ENCODE measurements at regions not wholly inside any gene's neighbourhood (a gene's known extent, or its start where the extent isn't known, plus 50 kb on each side); places are given as distances from the start of the nearest gene placed in this dataset.
"Not testable (repeated sequence)": the region's sequence is repeated elsewhere in the genome, so short reads cannot be mapped to it uniquely, and the experiment has no call there.

DNA sequence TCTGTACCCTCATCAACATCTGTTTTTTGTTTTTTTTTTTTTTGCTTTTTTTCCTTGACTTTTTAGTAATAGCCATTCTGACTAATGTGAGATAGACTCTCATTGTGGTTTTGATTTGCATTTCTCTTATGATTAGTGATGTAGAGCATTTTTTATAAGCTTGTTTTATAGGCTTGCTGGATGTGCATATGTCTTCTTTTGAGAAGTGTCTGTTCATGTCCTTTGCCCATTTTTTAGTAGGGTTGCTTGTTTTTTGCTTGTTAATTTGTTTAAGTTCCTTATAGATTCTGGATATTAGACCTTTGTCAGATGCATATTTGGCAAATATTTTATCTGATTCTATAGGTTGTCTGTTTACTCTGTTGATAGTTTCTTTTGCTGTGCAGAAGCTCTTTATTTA is 53.5 kb upstream of the FAR1 start:
- H3K27me3 Mint-ChIP-seq (ENCODE audit: insufficient read depth, unreplicated experiment); H3K27me3 ChIP-seq (replicated peaks; ENCODE audit: control insufficient read depth, insufficient read depth, low read length); H3K4me3 Mint-ChIP-seq (ENCODE audit: unreplicated experiment); H3K4me3 ChIP-seq (ENCODE audit: low read depth, low read length); BruUV-seq (replicated peaks); H3K4me1 ChIP-seq; H3K9me3 ChIP-seq; H3K36me3 ChIP-seq (ENCODE audit: control insufficient read depth, insufficient read depth, low read length); H3K27ac Mint-ChIP-seq (ENCODE audit: unreplicated experiment); POLR2A ChIA-PET; DNase-seq; H3K4me1 Mint-ChIP-seq (ENCODE audit: low read depth, unreplicated experiment); H3K36me3 Mint-ChIP-seq (ENCODE audit: insufficient read depth, unreplicated experiment); CTCF ChIA-PET; intact Hi-C loops (cut with micrococcal nuclease; ENCODE audit: unreplicated experiment): not testable (repeated sequence)
- H3K9me3 Mint-ChIP-seq (ENCODE audit: unreplicated experiment), result peaks cover 19% of the 10 kb centered on the region

DNA sequence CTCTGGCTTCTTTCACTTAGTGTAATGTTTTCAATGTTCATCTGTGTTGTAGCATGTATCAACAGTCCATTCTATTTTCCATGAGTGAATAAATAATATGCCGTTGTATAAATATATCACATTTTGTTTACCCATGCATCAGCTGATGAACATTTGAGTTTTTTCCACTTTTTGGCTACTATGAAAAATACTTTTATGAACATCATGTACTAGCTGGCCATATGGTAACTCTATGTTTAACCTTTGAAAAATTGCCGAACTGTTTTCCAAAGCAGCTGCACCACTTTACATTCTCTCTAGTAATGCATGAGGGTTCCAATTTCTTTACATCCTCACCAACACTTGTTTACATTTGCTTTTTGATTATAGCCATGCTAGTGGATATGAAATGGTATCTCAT is 59.8 kb upstream of the FAR1 start:
- Histone ChIP-seq H3K36me3 (ENCODE audit: control insufficient read depth, insufficient read depth, low read length) (no peaks in the 10 kb centered on the region), H3K4me1 (peaks cover 9% of the 10 kb centered on the region; the same call in 1 of the 2 replicates), H3K27me3 (replicated peaks; ENCODE audit: control insufficient read depth, insufficient read depth, low read length) (no peaks in the 10 kb centered on the region), H3K4me3 (ENCODE audit: low read depth, low read length) (no peak overlapping the region), H3K9me3 (no peaks in the 10 kb centered on the region; the same call in 1 of the 2 replicates)
- intact Hi-C loops (cut with micrococcal nuclease; ENCODE audit: unreplicated experiment), result no loop called here
- no peak for DNase-seq
- H3K4me1 Mint-ChIP-seq (ENCODE audit: low read depth, unreplicated experiment), result no peaks in the 10 kb centered on the region
- TF ChIP-seq CTCF (IDR thresholded peaks at IDR 0.05; ENCODE audit: insufficient read depth in 1 of 2, low read depth in 1 of 2, low read length in 1 of 2, severe bottlenecking in 1 of 2, unreplicated experiment in 1 of 2), result no peak
- H3K27me3 Mint-ChIP-seq (ENCODE audit: insufficient read depth, unreplicated experiment), result no peaks in the 10 kb centered on the region
- no peaks in the 10 kb centered on the region for H3K36me3 Mint-ChIP-seq (ENCODE audit: insufficient read depth, unreplicated experiment)
- no peak overlapping the region for H3K4me3 Mint-ChIP-seq (ENCODE audit: unreplicated experiment)
- no peaks in the 10 kb centered on the region for H3K9me3 Mint-ChIP-seq (ENCODE audit: unreplicated experiment)
- CTCF ChIA-PET, result no interaction called here
- POLR2A ChIA-PET, result no interaction called here
- BruUV-seq (replicated peaks), result no TSS peak
- no peak overlapping the region for H3K27ac Mint-ChIP-seq (ENCODE audit: unreplicated experiment)

DNA sequence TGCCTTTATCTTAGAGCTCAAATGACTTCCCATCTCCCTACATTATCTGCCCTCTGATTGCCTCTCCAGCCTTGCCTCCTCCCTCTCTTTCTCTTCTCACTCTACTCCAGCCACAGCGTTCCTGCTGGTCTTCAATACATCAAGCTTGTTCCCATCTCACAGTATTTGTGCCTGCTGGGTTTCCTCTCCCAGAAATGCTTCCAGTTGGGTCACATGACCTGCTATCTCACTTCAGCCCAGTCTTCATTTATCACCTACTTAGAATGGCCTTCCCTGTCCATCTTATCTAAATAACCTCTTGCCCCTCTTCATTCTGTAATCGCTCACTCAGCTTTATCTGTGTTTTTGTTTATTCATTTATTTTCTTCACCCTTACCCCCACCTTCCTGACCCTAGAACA is 61.8 kb upstream of the FAR1 start:
- no TSS peak for BruUV-seq (replicated peaks)

More for the DNA sequence above, 61.8 kb upstream of the FAR1 start:
- H3K4me3 ChIP-seq (ENCODE audit: low read depth, low read length), result no peak overlapping the region
- H3K9me3 Mint-ChIP-seq (ENCODE audit: unreplicated experiment), result no peaks in the 10 kb centered on the region
- H3K27me3 ChIP-seq (replicated peaks; ENCODE audit: control insufficient read depth, insufficient read depth, low read length), result no peaks in the 10 kb centered on the region
- H3K27ac Mint-ChIP-seq (ENCODE audit: unreplicated experiment), result no peak overlapping the region
- no peak overlapping the region for H3K4me3 Mint-ChIP-seq (ENCODE audit: unreplicated experiment)
- intact Hi-C loops (cut with micrococcal nuclease; ENCODE audit: unreplicated experiment), result no loop called here
- H3K4me1 Mint-ChIP-seq (ENCODE audit: low read depth, unreplicated experiment), result no peaks in the 10 kb centered on the region
- no peaks in the 10 kb centered on the region for H3K27me3 Mint-ChIP-seq (ENCODE audit: insufficient read depth, unreplicated experiment)
- no peak for TF ChIP-seq CTCF (IDR thresholded peaks at IDR 0.05; ENCODE audit: insufficient read depth in 1 of 2, low read depth in 1 of 2, low read length in 1 of 2, severe bottlenecking in 1 of 2, unreplicated experiment in 1 of 2)
- H3K36me3 ChIP-seq (ENCODE audit: control insufficient read depth, insufficient read depth, low read length), result no peaks in the 10 kb centered on the region
- DNase-seq, result no peak
- no peaks in the 10 kb centered on the region for H3K36me3 Mint-ChIP-seq (ENCODE audit: insufficient read depth, unreplicated experiment)
- peaks cover 9% of the 10 kb centered on the region; the same call in 1 of the 2 replicates for H3K4me1 ChIP-seq
- ChIA-PET POLR2A (no interaction called here), CTCF (no interaction called here)
- no peaks in the 10 kb centered on the region for H3K9me3 ChIP-seq

Measured in Caco-2 (cell line).